NCI-H446 treated with DMSO at 0.1 percent for 48 hours (cell line): ENCODE measurements at regions not wholly inside any gene's neighbourhood (a gene's known extent, or its start where the extent isn't known, plus 50 kb on each side); places are given as distances from the start of the nearest gene placed in this dataset.

Source experiments
- DNase-seq: peaks from one replicate; lab custom pipeline; 2025; lab: John Stamatoyannopoulos, UW

GRCh38 chr6:163655217-163656121 is 241.0 kb downstream of the QKI start:
- DNase-seq, result no peak

- DNase-seq, result no peak
Measured at GRCh38 chr6:163651915-163652668, 237.6 kb downstream of the QKI start.

- no peak for DNase-seq
Measured at GRCh38 chr6:163651426-163651825, 236.9 kb downstream of the QKI start.

GRCh38 chr6:163648868-163649267 is 234.3 kb downstream of the QKI start:
- DNase-seq, result no peak

- no peak for DNase-seq
Measured at GRCh38 chr6:163647624-163648023, 233.1 kb downstream of the QKI start.

GRCh38 chr6:163646866-163647265 is 232.3 kb downstream of the QKI start:
- no peak for DNase-seq

GRCh38 chr6:163646133-163646532 is 231.6 kb downstream of the QKI start:
- DNase-seq, result no peak

DNA sequence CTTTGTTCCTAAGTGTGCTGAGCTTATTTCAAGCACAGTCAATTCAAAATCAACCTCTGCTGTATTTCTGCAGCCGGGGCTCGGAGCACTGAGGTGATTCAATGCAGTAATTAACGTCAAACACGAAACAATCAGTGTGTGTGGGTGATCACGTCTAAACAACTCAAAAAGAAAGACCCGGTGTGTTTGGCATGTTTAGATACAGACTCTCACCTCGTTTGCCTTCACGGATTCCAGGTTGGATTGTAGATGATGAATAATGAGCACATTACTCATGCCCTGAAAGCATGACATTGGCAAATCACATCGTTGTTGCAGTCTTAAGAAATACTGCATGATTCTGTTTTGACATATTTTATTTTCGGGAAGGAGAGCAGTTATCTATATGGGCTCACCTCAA is 231.0 kb downstream of the QKI start:
- no peak for DNase-seq

- no peak for DNase-seq
Measured at GRCh38 chr6:163643866-163644265, 229.3 kb downstream of the QKI start.

GRCh38 chr6:163641706-163642105 is 227.2 kb downstream of the QKI start:
- DNase-seq, result no peak

DNA sequence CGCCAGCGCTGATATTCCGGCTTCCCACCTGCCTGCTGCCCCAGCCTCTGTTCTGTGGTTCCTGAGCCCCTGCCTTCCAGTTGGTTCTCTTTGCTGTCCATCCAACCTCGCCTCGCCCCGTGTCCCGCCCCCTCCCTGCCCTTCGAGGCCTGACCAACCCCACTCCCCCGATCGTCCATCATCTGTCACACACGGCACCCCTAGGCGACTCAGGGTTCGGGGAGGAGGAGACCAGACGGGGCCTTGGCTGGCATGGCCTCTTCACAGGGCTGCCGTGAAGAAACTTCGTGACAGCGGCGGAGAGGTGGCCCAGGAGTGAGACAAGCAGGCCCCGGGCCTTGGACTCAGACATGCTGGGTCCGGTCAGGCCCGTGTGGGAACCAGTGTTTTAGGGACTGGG is 226.1 kb downstream of the QKI start:
- DNase-seq, result no peak

- DNase-seq, result no peak
Measured at GRCh38 chr6:163637524-163637923, 223.0 kb downstream of the QKI start.

GRCh38 chr6:163635731-163636364 is 221.3 kb downstream of the QKI start:
- no peak for DNase-seq

GRCh38 chr6:163635315-163635714 is 220.8 kb downstream of the QKI start:
- no peak for DNase-seq

GRCh38 chr6:163634211-163635171 is 220.0 kb downstream of the QKI start:
- no peak for DNase-seq

DNA sequence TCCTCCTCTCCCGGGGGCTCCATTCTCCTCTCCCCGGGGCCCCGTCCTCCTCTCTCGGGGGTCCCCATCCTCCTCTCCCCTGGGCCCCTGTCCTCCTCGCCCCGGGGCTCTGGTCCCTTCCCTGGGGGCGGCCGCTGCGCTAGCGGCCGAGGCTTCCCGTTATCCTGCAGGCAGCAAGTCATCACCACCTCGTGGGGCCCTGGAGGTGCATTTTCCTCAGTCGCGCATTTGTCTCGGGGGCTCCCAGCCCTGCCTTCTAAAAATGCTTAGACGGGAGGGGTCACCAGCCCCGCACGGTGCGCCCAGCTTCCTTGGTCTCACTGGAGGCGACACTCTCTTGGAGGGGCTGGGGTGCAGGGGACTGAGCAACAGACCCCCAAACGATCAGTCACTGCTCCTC is 216.5 kb downstream of the QKI start:
- DNase-seq, result no peak

DNA sequence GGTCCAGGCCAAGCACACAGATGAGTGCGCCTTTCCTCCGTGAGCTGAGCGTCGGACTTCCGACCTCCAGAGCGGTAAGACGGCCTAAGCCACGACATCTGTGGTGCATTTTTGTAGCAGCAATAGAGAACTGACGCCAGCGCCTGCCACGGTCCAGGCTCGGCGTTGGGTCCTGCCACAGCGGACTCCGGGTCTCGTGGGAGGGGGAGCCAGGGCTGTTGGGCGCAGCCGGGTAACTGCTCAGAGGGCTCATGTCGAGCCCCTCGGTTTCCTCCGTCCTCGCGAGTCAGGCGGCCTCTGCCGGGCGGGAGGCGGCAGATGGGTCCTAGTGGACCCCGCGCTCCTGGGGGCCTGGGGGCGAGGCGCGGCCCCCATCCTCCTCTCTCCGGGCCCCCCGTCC is 216.1 kb downstream of the QKI start:
- DNase-seq, result no peak

DNA sequence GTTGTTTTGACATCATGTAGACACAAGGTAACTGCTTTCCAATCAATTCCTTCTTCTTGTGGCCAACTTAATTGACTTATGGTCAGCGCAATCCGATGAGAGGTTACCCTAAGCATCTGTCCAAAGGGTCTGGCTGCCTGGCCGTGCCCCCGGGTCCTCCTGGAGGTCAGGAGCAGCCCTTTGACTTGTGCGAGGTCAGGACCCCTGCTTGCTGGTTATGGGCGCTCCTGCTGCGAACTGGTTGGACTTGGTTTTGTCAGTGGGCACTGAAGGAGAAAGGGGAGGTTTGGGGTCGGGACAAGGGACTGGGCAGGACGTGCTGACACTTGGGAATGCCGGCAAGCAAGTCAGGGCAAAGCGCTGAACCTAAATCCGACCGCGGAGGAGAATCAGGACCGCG is 215.6 kb downstream of the QKI start:
- DNase-seq, result no peak
